IMR-90 (cell line): ENCODE measurements at regions not wholly inside any gene's neighbourhood (a gene's known extent, or its start where the extent isn't known, plus 50 kb on each side); places are given as distances from the start of the nearest gene placed in this dataset.

ENCODE experiments used
- ATAC-seq: fragments of 200-7000 bp; cut with Tn5 transposase; 2 replicates; pipeline ENCODE4 v1.9.1; 2020; ENCODE audit warnings: low read depth, mild to moderate bottlenecking, moderate library complexity
- BruUV-seq: library from RNA; stranded (reverse); fragments of 400-500 nt; replicated peaks from 2 replicates; lab custom pipeline; 2021; lab: Mats Ljungman, UMichigan
- CTCF ChIA-PET: fragments of 300-600 bp; formaldehyde crosslinking; extraction: SDS; loops from one replicate; lab custom pipeline; 2021; ENCODE audit warnings: antibody characterized with exemption; lab: Yijun Ruan, JAX
- POLR2A ChIA-PET: fragments of 300-600 bp; sonication (Branson Sonifier 250); formaldehyde crosslinking; loops from one replicate; lab custom pipeline; 2022; ENCODE audit warnings: antibody characterized with exemption; ENCODE audit not compliant: unreplicated experiment; lab: Charles Lee
- DNase-seq: peaks from one replicate; pipeline ENCODE4 v3.0.0; 2013
- H2AFZ ChIP-seq: replicated peaks from 2 replicates; pipeline ENCODE3; 2013; ENCODE audit warnings: low read length, mild to moderate bottlenecking; ENCODE audit not compliant: poor library complexity
- H2AK5ac ChIP-seq: 2 replicates; pipeline ENCODE4 v1.6.1; 2013; ENCODE audit warnings: low read depth, low read length, inconsistent platforms
- H2AK9ac ChIP-seq: replicated peaks from 2 replicates; pipeline ENCODE3; 2013; ENCODE audit warnings: mild to moderate bottlenecking, low read depth, low read length, moderate library complexity; ENCODE audit not compliant: poor library complexity
- H2BK120ac ChIP-seq: 2 replicates; pipeline ENCODE4 v1.6.1; 2013; ENCODE audit warnings: low read depth, low read length, inconsistent platforms
- H2BK15ac ChIP-seq: 3 replicates; pipeline ENCODE4 v1.6.1; 2013; ENCODE audit warnings: low read depth, low read length, inconsistent platforms
- H2BK20ac ChIP-seq: 2 replicates; pipeline ENCODE4 v1.6.1; 2013; ENCODE audit warnings: low read depth, mild to moderate bottlenecking, inconsistent platforms, low read length, moderate library complexity
- H2BK5ac ChIP-seq: 2 replicates; pipeline ENCODE4 v1.6.1; 2013; ENCODE audit warnings: mild to moderate bottlenecking, low read depth, low read length, inconsistent platforms; ENCODE audit not compliant: poor library complexity, severe bottlenecking
- H3K14ac ChIP-seq: replicated peaks from 2 replicates; pipeline ENCODE4 v1.6.1; 2013; ENCODE audit warnings: low read depth, low read length, inconsistent platforms
- H3K18ac ChIP-seq: 2 replicates; pipeline ENCODE4 v1.6.1; 2013; ENCODE audit warnings: low read depth, low read length, control low read depth
- H3K23ac ChIP-seq: 2 replicates; pipeline ENCODE4 v1.6.1; 2013; ENCODE audit warnings: low read depth, low read length, inconsistent platforms
- H3K27ac ChIP-seq: 2 replicates; pipeline ENCODE4 v1.5.1; 2013; ENCODE audit warnings: mild to moderate bottlenecking, control low read depth, low read length; ENCODE audit not compliant: insufficient read depth
- H3K27me3 ChIP-seq: 2 replicates; pipeline ENCODE4 v1.6.1; 2013; ENCODE audit warnings: low read length; ENCODE audit not compliant: control insufficient read depth, insufficient read depth
- H3K36me3 ChIP-seq: 2 replicates; pipeline ENCODE4 v1.6.1; 2013; ENCODE audit warnings: low read length, mixed read lengths; ENCODE audit not compliant: control insufficient read depth, insufficient read depth
- H3K4ac ChIP-seq: 2 replicates; pipeline ENCODE4 v1.6.1; 2013; ENCODE audit warnings: low read depth, low read length, inconsistent platforms
- H3K4me1 ChIP-seq: 2 replicates; pipeline ENCODE4 v1.6.1; 2013; ENCODE audit warnings: low read length, mixed read lengths; ENCODE audit not compliant: control insufficient read depth, insufficient read depth
- H3K4me2 ChIP-seq: 2 replicates; pipeline ENCODE4 v1.6.1; 2013; ENCODE audit warnings: low read depth, mild to moderate bottlenecking, control low read depth, low read length, moderate library complexity
- H3K4me3 ChIP-seq: 2 replicates; pipeline ENCODE4 v1.5.1; 2013; ENCODE audit warnings: low read depth, mild to moderate bottlenecking, control low read depth, low read length, moderate library complexity; ENCODE audit not compliant: insufficient read depth
- H3K56ac ChIP-seq: 2 replicates; pipeline ENCODE4 v1.6.1; 2013; ENCODE audit warnings: low read length, inconsistent platforms; ENCODE audit not compliant: insufficient read depth; ENCODE audit errors: extremely low read depth
- H3K79me1 ChIP-seq, 2 experiments: 2 replicates each; pipeline ENCODE4 v1.6.1; 2013; ENCODE audit warnings: low read length in 2 of 2, inconsistent platforms in 1 of 2, low read depth in 1 of 2
- H3K9ac ChIP-seq: 2 replicates; pipeline ENCODE4 v1.6.1; 2013; ENCODE audit warnings: low read depth, low read length, control low read depth
- H3K9me1 ChIP-seq: 2 replicates; pipeline ENCODE4 v1.6.1; 2013; ENCODE audit warnings: low read length, inconsistent platforms; ENCODE audit not compliant: insufficient read depth
- H3K9me3 ChIP-seq: 2 replicates; pipeline ENCODE4 v1.6.1; 2013; ENCODE audit warnings: low read length; ENCODE audit not compliant: control insufficient read depth, insufficient read depth
- H4K20me1 ChIP-seq: 2 replicates; pipeline ENCODE4 v1.6.1; 2013; ENCODE audit warnings: low read length, inconsistent platforms; ENCODE audit not compliant: insufficient read depth
- H4K5ac ChIP-seq: 2 replicates; pipeline ENCODE4 v1.6.1; 2013; ENCODE audit warnings: mild to moderate bottlenecking, low read depth, low read length, control low read depth
- H4K8ac ChIP-seq, 2 experiments: 2 replicates each; pipeline ENCODE4 v1.6.1; 2013; ENCODE audit warnings: low read depth in 2 of 2, low read length in 2 of 2, control low read depth in 1 of 2, inconsistent platforms in 1 of 2
- H4K91ac ChIP-seq: 2 replicates; pipeline ENCODE4 v1.6.1; 2013; ENCODE audit warnings: low read depth, low read length, inconsistent platforms; ENCODE audit not compliant: insufficient read depth
- BHLHE40 ChIP-seq: fragments of 150-350 bp; IDR thresholded peaks from 2 replicates; pipeline ENCODE4 v1.6.1; 2016; ENCODE audit warnings: mild to moderate bottlenecking, low read depth, low read length
- CEBPB ChIP-seq: IDR thresholded peaks from 2 replicates; pipeline ENCODE4 v1.6.1; 2012; ENCODE audit warnings: low read depth, low read length, improper control_type of control experiment
- CHD1 ChIP-seq: IDR thresholded peaks from 2 replicates; pipeline ENCODE4 v1.6.1; 2012; ENCODE audit warnings: low read depth, low read length, improper control_type of control experiment
- ELK1 ChIP-seq: fragments of 150-350 bp; IDR thresholded peaks from 2 replicates; pipeline ENCODE4 v1.6.1; 2016; ENCODE audit warnings: low read depth, mild to moderate bottlenecking, low read length, moderate library complexity, borderline replicate concordance
- FOS ChIP-seq: fragments of 150-350 bp; IDR thresholded peaks from 2 replicates; pipeline ENCODE4 v1.6.1; 2016; ENCODE audit warnings: low read depth, low read length
- MAZ ChIP-seq: IDR thresholded peaks from 2 replicates; pipeline ENCODE4 v1.6.1; 2012; ENCODE audit warnings: low read depth, mild to moderate bottlenecking, low read length, improper control_type of control experiment, moderate library complexity, borderline replicate concordance
- NFE2L2 ChIP-seq: fragments of 150-350 bp; IDR thresholded peaks from 2 replicates; pipeline ENCODE4 v1.6.1; 2016; ENCODE audit warnings: low read depth, mild to moderate bottlenecking, low read length
- POLR2A ChIP-seq: IDR thresholded peaks from 2 replicates; pipeline ENCODE4 v1.6.1; 2012; ENCODE audit warnings: mild to moderate bottlenecking, low read depth, low read length
- RAD21 ChIP-seq: IDR thresholded peaks from 2 replicates; pipeline ENCODE4 v1.6.1; 2012; ENCODE audit warnings: low read length, improper control_type of control experiment
- RCOR1 ChIP-seq: IDR thresholded peaks from 2 replicates; pipeline ENCODE4 v1.6.1; 2012; ENCODE audit warnings: mild to moderate bottlenecking, low read length, improper control_type of control experiment; ENCODE audit not compliant: insufficient replicate concordance
- SMC3 ChIP-seq: fragments of 150-350 bp; IDR thresholded peaks from 2 replicates; pipeline ENCODE4 v1.6.1; 2016; ENCODE audit warnings: low read depth, mild to moderate bottlenecking, antibody characterized with exemption, low read length, moderate library complexity
- USF2 ChIP-seq: fragments of 150-350 bp; IDR thresholded peaks from 2 replicates; pipeline ENCODE4 v1.6.1; 2017; ENCODE audit warnings: mild to moderate bottlenecking, antibody characterized with exemption, low read length, low read depth
- WGBS, 2 experiments: methylation state at CpG; one replicate each; pipeline versions ENCODE4 v1.1.5 to v1.1.7; 2013; ENCODE audit warnings: missing lambda C conversion rate in 2 of 2; ENCODE audit not compliant: insufficient read length in 1 of 2; ENCODE audit errors: extremely low coverage in 2 of 2; 5-methylcytosine and 5-hydroxymethylcytosine counted together
- dilution Hi-C: fragments of 300-500 bp; cut with HindIII; formaldehyde crosslinking; loops from one replicate; pipeline ENCODE4 v1.14.3; 2018; ENCODE audit warnings: low sequenced_read_pairs; ENCODE audit not compliant: unreplicated experiment
- in situ Hi-C: fragments of 300-500 bp; cut with MboI; formaldehyde crosslinking; loops from 3 replicates; pipeline ENCODE4 v1.14.3; 2019; ENCODE audit warnings: low sequenced_read_pairs, inconsistent platforms, mixed read lengths
- intact Hi-C: fragments of 100-400 bp; cut with micrococcal nuclease; formaldehyde crosslinking; loops from 2 replicates; pipeline ENCODE4 v1.10.0; 2022
- TF ChIP-seq, protein P1 (sequence below): conservative IDR thresholded peaks from 2 replicates; pipeline ENCODE4 v1.5.1; 2012; ENCODE audit warnings: mild to moderate bottlenecking, low read depth, low read length, improper control_type of control experiment

DNA sequence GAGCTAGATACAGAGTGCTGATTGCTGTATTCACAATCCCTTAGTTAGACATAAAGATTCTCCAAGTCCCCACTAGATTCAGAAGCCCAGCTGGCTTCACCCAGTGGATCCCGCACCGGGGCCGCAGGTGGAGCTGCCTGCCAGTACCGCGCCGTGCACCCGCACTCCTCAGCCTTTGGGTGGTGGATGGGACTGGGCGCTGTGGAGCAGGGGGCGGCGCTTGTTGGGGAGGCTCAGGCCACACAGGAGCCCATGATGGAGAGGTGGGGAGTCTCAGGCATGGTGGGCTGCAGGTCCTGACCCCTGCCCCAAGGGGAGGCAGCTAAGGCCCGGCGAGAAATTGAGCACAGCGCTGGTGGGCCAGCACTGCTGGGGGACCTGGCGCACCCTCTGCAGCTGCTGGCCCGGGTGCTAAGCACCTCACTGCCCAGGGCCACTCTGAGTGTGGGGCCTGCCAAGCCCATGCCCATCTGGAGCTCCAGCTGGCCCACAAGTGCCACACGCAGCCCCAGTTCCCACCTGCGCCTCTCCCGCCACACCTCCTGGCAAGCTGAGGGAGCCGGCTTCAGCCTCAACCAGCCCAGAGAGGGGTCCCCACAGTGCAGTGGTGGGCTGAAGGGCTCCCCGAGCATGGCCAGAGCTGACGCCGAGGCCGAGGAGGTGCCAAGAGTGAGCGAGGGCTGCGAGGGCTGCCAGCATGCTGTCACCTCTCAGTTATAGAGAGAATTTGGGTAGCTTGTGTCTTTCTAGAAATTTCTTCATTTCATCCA lies 417.6 kb downstream of the METTL15 start (continued):
- TF ChIP-seq NFE2L2 = no peak

- DNase-seq = peak; percentile 52
- Histone ChIP-seq H2AK5ac (no peak overlapping the region), H4K91ac (no peak overlapping the region), H4K5ac (no peak overlapping the region), H3K4me3 (no peak overlapping the region), H3K79me1 (no peaks in the 10 kb centered on the region), H2AFZ (no peak overlapping the region), H3K4me1 (peaks cover 5% of the 10 kb centered on the region), H3K18ac (no peak overlapping the region), H3K56ac (no peak overlapping the region), H2BK120ac (no peak overlapping the region), H3K9ac (no peak overlapping the region), H4K8ac (no peak overlapping the region), H3K4ac (no peak overlapping the region), H2AK9ac (no peak overlapping the region), H3K23ac (no peak overlapping the region), H3K9me3 (peaks cover 17% of the 10 kb centered on the region), H3K4me2 (no peak overlapping the region), H3K27ac (no peak overlapping the region), H3K14ac (no peak overlapping the region), H3K27me3 (no peaks in the 10 kb centered on the region), H2BK5ac (no peak overlapping the region), H2BK15ac (no peak overlapping the region), H2BK20ac (no peak overlapping the region), H4K20me1 (no peaks in the 10 kb centered on the region), H3K9me1 (no peaks in the 10 kb centered on the region), H3K36me3 (no peaks in the 10 kb centered on the region)
- POLR2A ChIA-PET = no interaction called here
- no TSS peak for BruUV-seq
- intact Hi-C loops = loop anchor here (5.0 to 10.0 kb wide), 2 partner anchors 402 to 589 kb away; no protein-coding TSS in a partner anchor
- in situ Hi-C loops = no loop called here
- CTCF ChIA-PET = no interaction called here
- no peak for ATAC-seq
- WGBS, 2 experiments = no CpG with 5 or more reads among the region's 1 CpG
- dilution Hi-C loops = no loop called here
- TF ChIP-seq CHD1 (no peak), NFE2L2 (no peak), POLR2A (no peak), BHLHE40 (no peak), MAZ (no peak), RAD21 (no peak), USF2 (no peak), SMC3 (no peak), FOS (no peak), CEBPB (no peak), RCOR1 (no peak), ELK1 (no peak)
- TF ChIP-seq, protein P1, sequence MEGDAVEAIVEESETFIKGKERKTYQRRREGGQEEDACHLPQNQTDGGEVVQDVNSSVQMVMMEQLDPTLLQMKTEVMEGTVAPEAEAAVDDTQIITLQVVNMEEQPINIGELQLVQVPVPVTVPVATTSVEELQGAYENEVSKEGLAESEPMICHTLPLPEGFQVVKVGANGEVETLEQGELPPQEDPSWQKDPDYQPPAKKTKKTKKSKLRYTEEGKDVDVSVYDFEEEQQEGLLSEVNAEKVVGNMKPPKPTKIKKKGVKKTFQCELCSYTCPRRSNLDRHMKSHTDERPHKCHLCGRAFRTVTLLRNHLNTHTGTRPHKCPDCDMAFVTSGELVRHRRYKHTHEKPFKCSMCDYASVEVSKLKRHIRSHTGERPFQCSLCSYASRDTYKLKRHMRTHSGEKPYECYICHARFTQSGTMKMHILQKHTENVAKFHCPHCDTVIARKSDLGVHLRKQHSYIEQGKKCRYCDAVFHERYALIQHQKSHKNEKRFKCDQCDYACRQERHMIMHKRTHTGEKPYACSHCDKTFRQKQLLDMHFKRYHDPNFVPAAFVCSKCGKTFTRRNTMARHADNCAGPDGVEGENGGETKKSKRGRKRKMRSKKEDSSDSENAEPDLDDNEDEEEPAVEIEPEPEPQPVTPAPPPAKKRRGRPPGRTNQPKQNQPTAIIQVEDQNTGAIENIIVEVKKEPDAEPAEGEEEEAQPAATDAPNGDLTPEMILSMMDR = no peak
These were observed 415.9 kb downstream of the METTL15 start for GRCh38 chr11:28524098-28524497.
